ENCODE measurements at regions not wholly inside any gene's neighbourhood (a gene's known extent, or its start where the extent isn't known, plus 50 kb on each side); places are given as distances from the start of the nearest gene placed in this dataset.
A peak's percentile ranks its signal among the peaks of the same experiment; 100 is the strongest.

DNA sequence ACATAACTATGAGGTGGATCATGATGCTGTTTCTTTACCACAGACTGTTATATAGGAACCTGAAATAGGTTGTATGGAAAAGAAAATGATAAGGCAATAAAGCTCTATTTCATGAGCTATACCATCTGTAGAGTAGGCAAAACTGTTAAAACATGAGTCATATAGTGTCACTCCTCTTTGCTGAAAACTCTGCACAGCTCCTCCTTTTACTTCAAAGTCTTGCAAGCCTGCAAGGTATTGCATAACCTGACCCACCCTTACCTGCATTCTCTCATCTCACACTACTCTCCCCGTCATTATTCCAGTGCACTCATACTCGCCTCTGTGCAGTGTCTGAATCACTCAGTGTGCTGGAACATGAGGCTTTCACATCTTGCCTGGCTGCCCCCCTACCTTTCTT, 790.1 kb downstream of the EFNA5 start:
- 58 to 87% methylated on average over 2 of the region's 2 CpGs for WGBS, 2 donors
- TF ChIP-seq EP300 (IDR thresholded peaks at IDR 0.05) (no peak), POLR2A (IDR thresholded peaks at IDR 0.05) (no peak), POLR2AphosphoS5 (IDR thresholded peaks at IDR 0.05) (no peak)
- TF ChIP-seq, protein P1, sequence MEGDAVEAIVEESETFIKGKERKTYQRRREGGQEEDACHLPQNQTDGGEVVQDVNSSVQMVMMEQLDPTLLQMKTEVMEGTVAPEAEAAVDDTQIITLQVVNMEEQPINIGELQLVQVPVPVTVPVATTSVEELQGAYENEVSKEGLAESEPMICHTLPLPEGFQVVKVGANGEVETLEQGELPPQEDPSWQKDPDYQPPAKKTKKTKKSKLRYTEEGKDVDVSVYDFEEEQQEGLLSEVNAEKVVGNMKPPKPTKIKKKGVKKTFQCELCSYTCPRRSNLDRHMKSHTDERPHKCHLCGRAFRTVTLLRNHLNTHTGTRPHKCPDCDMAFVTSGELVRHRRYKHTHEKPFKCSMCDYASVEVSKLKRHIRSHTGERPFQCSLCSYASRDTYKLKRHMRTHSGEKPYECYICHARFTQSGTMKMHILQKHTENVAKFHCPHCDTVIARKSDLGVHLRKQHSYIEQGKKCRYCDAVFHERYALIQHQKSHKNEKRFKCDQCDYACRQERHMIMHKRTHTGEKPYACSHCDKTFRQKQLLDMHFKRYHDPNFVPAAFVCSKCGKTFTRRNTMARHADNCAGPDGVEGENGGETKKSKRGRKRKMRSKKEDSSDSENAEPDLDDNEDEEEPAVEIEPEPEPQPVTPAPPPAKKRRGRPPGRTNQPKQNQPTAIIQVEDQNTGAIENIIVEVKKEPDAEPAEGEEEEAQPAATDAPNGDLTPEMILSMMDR (IDR thresholded peaks at IDR 0.05): no peak

GRCh38 chr5:106877881-106878280, 792.9 kb downstream of the EFNA5 start:
- DNase-seq: no peak
- Histone ChIP-seq H3K36me3 (no peaks in the 10 kb centered on the region), H3K4me1 (no peaks in the 10 kb centered on the region), H3K9me3 (peaks cover 0 to 4% (median 0%) of the 10 kb centered on the region in 4 donors), H3K4me3 (no peak overlapping the region), H3K27me3 (no peaks in the 10 kb centered on the region), H3K27ac (no peak overlapping the region)
- WGBS, 2 donors: 75 to 79% methylated on average over 3 of the region's 3 CpGs
- TF ChIP-seq, protein P1 (IDR thresholded peaks at IDR 0.05): no peak
- TF ChIP-seq POLR2AphosphoS5 (IDR thresholded peaks at IDR 0.05): no peak
- TF ChIP-seq EP300 (IDR thresholded peaks at IDR 0.05): no peak
- TF ChIP-seq POLR2A (IDR thresholded peaks at IDR 0.05): no peak
- no peak for ATAC-seq (ENCODE audit: low FRiP score in 2 of 2)

More for the DNA sequence above, 790.1 kb downstream of the EFNA5 start:
- Histone ChIP-seq H3K9me3 (peaks cover 0 to 4% (median 0%) of the 10 kb centered on the region in 4 donors), H3K4me3 (no peak overlapping the region), H3K4me1 (no peaks in the 10 kb centered on the region), H3K27ac (no peak overlapping the region), H3K36me3 (no peaks in the 10 kb centered on the region), H3K27me3 (no peaks in the 10 kb centered on the region)
- DNase-seq (no peak), ATAC-seq (ENCODE audit: low FRiP score in 2 of 2) (no peak)

DNA sequence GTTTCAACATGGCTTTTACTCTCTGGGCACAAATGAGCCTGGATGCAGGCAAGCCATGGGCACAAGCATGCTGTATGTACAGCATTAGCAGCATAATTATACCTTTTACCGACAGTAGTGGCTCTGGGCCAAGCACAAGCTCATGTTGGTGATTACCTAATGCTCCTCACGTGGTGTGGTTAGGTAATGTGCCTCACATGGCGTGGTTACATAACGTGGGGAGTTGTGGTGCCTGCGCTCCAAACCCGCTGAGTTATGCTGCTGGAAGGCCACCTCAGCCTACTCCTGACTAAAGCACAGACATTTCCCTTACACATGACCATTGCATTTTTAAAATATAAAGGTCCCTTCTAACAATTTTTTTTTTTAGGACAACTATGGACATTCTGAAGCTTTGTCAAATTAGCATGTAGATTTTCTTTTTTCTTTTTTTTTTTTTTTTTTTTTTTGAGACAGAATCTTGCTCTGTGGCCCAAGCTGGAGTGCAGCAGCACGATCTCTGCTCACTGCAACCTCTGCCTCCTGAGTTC, 794.0 kb downstream of the EFNA5 start:
- TF ChIP-seq POLR2AphosphoS5 (IDR thresholded peaks at IDR 0.05) (no peak), POLR2A (IDR thresholded peaks at IDR 0.05) (no peak), EP300 (IDR thresholded peaks at IDR 0.05) (no peak)
- TF ChIP-seq, protein P1 (IDR thresholded peaks at IDR 0.05): no peak
- Histone ChIP-seq H3K27me3 (no peaks in the 10 kb centered on the region), H3K4me1 (no peaks in the 10 kb centered on the region), H3K36me3 (no peaks in the 10 kb centered on the region), H3K27ac (no peak overlapping the region), H3K4me3 (no peak overlapping the region), H3K9me3 (peaks cover 0 to 4% (median 0%) of the 10 kb centered on the region in 4 donors)
- ATAC-seq (ENCODE audit: low FRiP score in 2 of 2): no peak
- WGBS, 2 donors: 76 to 77% methylated on average over 7 of the region's 7 CpGs
- no peak for DNase-seq

GRCh38 chr5:106876298-106876622, 794.5 kb downstream of the EFNA5 start:
- H3K9me3 ChIP-seq: peaks cover 0 to 4% (median 0%) of the 10 kb centered on the region in 4 donors
- no peak for DNase-seq
- no peak overlapping the region for H3K4me3 ChIP-seq
- no peaks in the 10 kb centered on the region for H3K4me1 ChIP-seq
- 97 to 100% methylated on average over 6 of the region's 6 CpGs for WGBS, 2 donors
- no peak for ATAC-seq (ENCODE audit: low FRiP score in 2 of 2)
- no peaks in the 10 kb centered on the region for H3K36me3 ChIP-seq
- no peaks in the 10 kb centered on the region for H3K27me3 ChIP-seq
- TF ChIP-seq POLR2AphosphoS5 (IDR thresholded peaks at IDR 0.05): no peak
- TF ChIP-seq, protein P1 (IDR thresholded peaks at IDR 0.05): no peak
- no peak overlapping the region for H3K27ac ChIP-seq

DNA sequence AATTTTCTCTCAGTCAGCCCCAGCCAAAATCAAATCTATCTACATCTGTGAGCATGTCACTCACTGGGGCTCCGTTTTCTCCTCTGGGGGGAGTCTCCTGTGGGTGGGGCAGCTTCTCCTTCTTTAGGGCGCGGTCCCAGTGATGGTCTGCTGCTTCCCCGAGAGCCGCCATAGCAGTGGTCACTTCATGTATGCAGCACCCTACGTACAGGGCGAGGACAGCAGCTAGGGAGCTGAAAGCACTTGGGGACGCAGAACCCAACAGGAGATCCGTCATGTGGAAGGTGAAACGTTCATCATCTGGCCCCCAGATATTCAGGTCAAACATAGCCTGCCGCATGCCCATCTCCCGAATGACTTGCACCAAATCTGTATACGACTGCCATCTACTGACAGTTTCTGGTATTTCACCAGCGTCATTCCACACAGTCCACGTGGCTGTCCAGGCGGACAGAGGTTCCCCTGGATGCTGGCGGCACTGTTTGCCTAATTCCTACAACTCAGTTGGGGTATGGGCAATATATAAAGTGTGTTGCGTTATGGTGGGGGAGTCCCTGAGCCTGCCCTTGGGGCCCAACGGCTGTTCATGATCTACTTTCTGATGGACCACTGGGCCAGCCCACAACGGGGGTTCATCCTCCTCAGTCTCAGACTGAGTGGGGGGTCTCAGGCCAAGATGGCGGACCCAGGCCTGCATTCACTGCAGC, 795.0 kb downstream of the EFNA5 start:
- Histone ChIP-seq H3K9me3 (peaks cover 0 to 4% (median 0%) of the 10 kb centered on the region in 4 donors), H3K27ac (no peak overlapping the region), H3K4me1 (no peaks in the 10 kb centered on the region), H3K36me3 (no peaks in the 10 kb centered on the region), H3K4me3 (no peak overlapping the region), H3K27me3 (no peaks in the 10 kb centered on the region)
- TF ChIP-seq POLR2A (IDR thresholded peaks at IDR 0.05): no peak
- TF ChIP-seq, protein P1 (IDR thresholded peaks at IDR 0.05): peak in 5 of 6 experiments; percentile 23 to 63 (median 36)
- ATAC-seq (ENCODE audit: low FRiP score in 2 of 2) (peak; percentile 43 to 60), DNase-seq (no peak)
- 83 to 84% methylated on average over 16 to 21 of the region's 21 CpGs for WGBS, 2 donors
